Osteoblast (primary cell): ENCODE measurements at regions not wholly inside any gene's neighbourhood (a gene's known extent, or its start where the extent isn't known, plus 50 kb on each side); places are given as distances from the start of the nearest gene placed in this dataset.

Experiments
- DNase-seq: peaks from one replicate; pipeline ENCODE4 v3.0.0; 2011; ENCODE audit warnings: low spot score, mixed read lengths; ENCODE audit not compliant: insufficient read length; ENCODE audit errors: missing footprints
- H2AFZ ChIP-seq: 2 replicates; pipeline ENCODE4 v1.6.0; 2011; ENCODE audit warnings: mild to moderate bottlenecking, low read length
- H3K27ac ChIP-seq: 2 replicates; pipeline ENCODE4 v1.5.1; 2011; ENCODE audit warnings: mild to moderate bottlenecking, low read depth, low read length, moderate library complexity
- H3K27me3 ChIP-seq: 2 replicates; pipeline ENCODE4 v1.6.0; 2012; ENCODE audit warnings: mild to moderate bottlenecking, control low read depth, inconsistent platforms, low read length, moderate library complexity; ENCODE audit not compliant: insufficient read depth
- H3K36me3 ChIP-seq: 2 replicates; pipeline ENCODE4 v1.5.1; 2011; ENCODE audit warnings: mild to moderate bottlenecking, low read length, control low read depth, moderate library complexity; ENCODE audit not compliant: insufficient read depth
- H3K4me1 ChIP-seq: 2 replicates; pipeline ENCODE4 v1.5.1; 2011; ENCODE audit warnings: mild to moderate bottlenecking, low read length, control low read depth, moderate library complexity; ENCODE audit not compliant: insufficient read depth
- H3K4me2 ChIP-seq: 2 replicates; pipeline ENCODE4 v1.6.0; 2011; ENCODE audit warnings: mild to moderate bottlenecking, low read length; ENCODE audit not compliant: insufficient read depth
- H3K4me3 ChIP-seq: fragments of 200-600 bp; sonication (generic); 3 replicates; pipeline ENCODE4 v1.5.1; 2012; ENCODE audit warnings: mild to moderate bottlenecking, low read length, inconsistent platforms; ENCODE audit not compliant: insufficient read depth
- H3K79me2 ChIP-seq: 2 replicates; pipeline ENCODE4 v1.6.0; 2012; ENCODE audit warnings: mild to moderate bottlenecking, low read length, control low read depth, inconsistent platforms; ENCODE audit not compliant: insufficient read depth
- H3K9me3 ChIP-seq: 2 replicates; pipeline ENCODE4 v1.5.1; 2011; ENCODE audit warnings: low read depth, low read length, control low read depth
- H4K20me1 ChIP-seq: 2 replicates; pipeline ENCODE4 v1.6.0; 2012; ENCODE audit warnings: mild to moderate bottlenecking, low read length, control low read depth; ENCODE audit not compliant: insufficient read depth
- CTCF ChIP-seq: IDR thresholded peaks from 2 replicates; pipeline ENCODE4 v1.5.1; 2011; ENCODE audit warnings: mild to moderate bottlenecking, low read depth, low read length, moderate library complexity; ENCODE audit errors: extremely low read depth

- H3K79me2 ChIP-seq = no peaks in the 10 kb centered on the region
- H2AFZ ChIP-seq = no peak overlapping the region
- H3K36me3 ChIP-seq = no peaks in the 10 kb centered on the region
- H3K4me2 ChIP-seq = no peak overlapping the region
- H4K20me1 ChIP-seq = no peaks in the 10 kb centered on the region
- TF ChIP-seq CTCF = no peak
- H3K4me1 ChIP-seq = no peaks in the 10 kb centered on the region
- H3K9me3 ChIP-seq = no peaks in the 10 kb centered on the region
- no peak for DNase-seq
- no peak overlapping the region for H3K27ac ChIP-seq
- H3K27me3 ChIP-seq = peaks cover 2% of the 10 kb centered on the region
- no peak overlapping the region for H3K4me3 ChIP-seq
Measured at GRCh38 chr5:38714240-38714639, 131.6 kb upstream of the OSMR start.

GRCh38 chr5:38714703-38715355 lies 131.0 kb upstream of the OSMR start:
- Histone ChIP-seq H3K27me3 (peaks cover 2% of the 10 kb centered on the region), H3K4me1 (peaks cover 3% of the 10 kb centered on the region), H3K79me2 (no peaks in the 10 kb centered on the region), H4K20me1 (no peaks in the 10 kb centered on the region), H3K4me2 (no peak overlapping the region), H3K4me3 (no peak overlapping the region), H3K27ac (no peak overlapping the region), H3K36me3 (no peaks in the 10 kb centered on the region), H2AFZ (no peak overlapping the region), H3K9me3 (no peaks in the 10 kb centered on the region)
- no peak for TF ChIP-seq CTCF
- no peak for DNase-seq

GRCh38 chr5:38715696-38716095 lies 130.1 kb upstream of the OSMR start:
- peaks cover 2% of the 10 kb centered on the region for H3K27me3 ChIP-seq
- no peaks in the 10 kb centered on the region for H3K79me2 ChIP-seq
- no peak for TF ChIP-seq CTCF
- peaks cover 3% of the 10 kb centered on the region for H3K4me1 ChIP-seq
- H3K4me3 ChIP-seq = no peak overlapping the region
- H2AFZ ChIP-seq = no peak overlapping the region
- DNase-seq = no peak
- no peaks in the 10 kb centered on the region for H4K20me1 ChIP-seq
- no peak overlapping the region for H3K27ac ChIP-seq
- H3K36me3 ChIP-seq = no peaks in the 10 kb centered on the region
- H3K4me2 ChIP-seq = no peak overlapping the region
- no peaks in the 10 kb centered on the region for H3K9me3 ChIP-seq

GRCh38 chr5:38716516-38716915 lies 129.3 kb upstream of the OSMR start:
- TF ChIP-seq CTCF = no peak
- Histone ChIP-seq H3K27ac (no peak overlapping the region), H3K4me2 (no peak overlapping the region)

More at GRCh38 chr5:38716516-38716915, 129.3 kb upstream of the OSMR start:
- Histone ChIP-seq H3K4me3 (no peak overlapping the region), H3K36me3 (no peaks in the 10 kb centered on the region), H3K4me1 (peaks cover 3% of the 10 kb centered on the region), H4K20me1 (no peaks in the 10 kb centered on the region), H3K79me2 (no peaks in the 10 kb centered on the region), H2AFZ (no peak overlapping the region), H3K27me3 (peaks cover 2% of the 10 kb centered on the region), H3K9me3 (no peaks in the 10 kb centered on the region)
- DNase-seq = no peak
